ENCODE measurements at regions not wholly inside any gene's neighbourhood (a gene's known extent, or its start where the extent isn't known, plus 50 kb on each side); places are given as distances from the start of the nearest gene placed in this dataset.

- no peak for TF ChIP-seq CHD7 (IDR thresholded peaks at IDR 0.05; ENCODE audit: insufficient replicate concordance, low read length)
- TF ChIP-seq BACH1 (IDR thresholded peaks at IDR 0.05; ENCODE audit: low read length) = no peak
- no peak for TF ChIP-seq RBBP5 (IDR thresholded peaks at IDR 0.05; ENCODE audit: borderline replicate concordance, low read depth, low read length)
- no peak for TF ChIP-seq JUND (IDR thresholded peaks at IDR 0.05; ENCODE audit: low read length)
- TF ChIP-seq YY1 (IDR thresholded peaks at IDR 0.05; ENCODE audit: low read depth, low read length) = no peak
- TF ChIP-seq EGR1 (IDR thresholded peaks at IDR 0.05; ENCODE audit: borderline replicate concordance, low read depth, low read length) = no peak
- no peak for TF ChIP-seq PHF8 (conservative IDR thresholded peaks at IDR 0.05; ENCODE audit: low read depth, low read length)
Observed at GRCh38 chr4:164623099-164623498, 130.8 kb upstream of the SMIM31 start (continued).

Data from H1 (cell line).